ENCODE measurements at regions not wholly inside any gene's neighbourhood (a gene's known extent, or its start where the extent isn't known, plus 50 kb on each side); places are given as distances from the start of the nearest gene placed in this dataset.

GRCh38 chr1:30447080-30447479 lies 276.3 kb downstream of the MATN1 start:
- Histone ChIP-seq H3K4me3 (no peak overlapping the region), H3K27me3 (no peaks in the 10 kb centered on the region), H3K27ac (no peak overlapping the region), H3K36me3 (no peaks in the 10 kb centered on the region), H3K9me3 (ENCODE audit: low read depth) (no peaks in the 10 kb centered on the region), H3K4me2 (no peak overlapping the region), H4K20me1 (ENCODE audit: low read depth) (no peaks in the 10 kb centered on the region), H3K79me2 (ENCODE audit: low read depth) (no peaks in the 10 kb centered on the region), H3K9ac (no peak overlapping the region), H2AFZ (replicated peaks) (no peak overlapping the region), H3F3A (ENCODE audit: low read depth) (no peaks in the 10 kb centered on the region), H3K4me1 (peaks cover 3% of the 10 kb centered on the region)
- H3K4me3 Mint-ChIP-seq: no peak overlapping the region
- peaks cover 5% of the 10 kb centered on the region for H3K27me3 Mint-ChIP-seq (ENCODE audit: insufficient read depth, low read depth)
- H3K36me3 Mint-ChIP-seq: no peaks in the 10 kb centered on the region
- no peak overlapping the region for H3K27ac Mint-ChIP-seq
- H3K4me1 Mint-ChIP-seq: peaks cover 4% of the 10 kb centered on the region
- H3K9me3 Mint-ChIP-seq: no peaks in the 10 kb centered on the region
- DNase-seq (ENCODE audit: low spot score): no peak
- TF ChIP-seq EZH2 (IDR thresholded peaks at IDR 0.05) (no peak), EZH2phosphoT487 (IDR thresholded peaks at IDR 0.05) (no peak), CTCF (IDR thresholded peaks at IDR 0.05) (no peak)

- H4K20me1 ChIP-seq (ENCODE audit: low read depth): no peaks in the 10 kb centered on the region
- no peaks in the 10 kb centered on the region for H3K36me3 Mint-ChIP-seq
- H3K4me1 ChIP-seq: peaks cover 3% of the 10 kb centered on the region
- no peak overlapping the region for H3K4me3 Mint-ChIP-seq
- H2AFZ ChIP-seq (replicated peaks): no peak overlapping the region
- H3K4me2 ChIP-seq: no peak overlapping the region
- no peaks in the 10 kb centered on the region for H3K79me2 ChIP-seq (ENCODE audit: low read depth)
- H3F3A ChIP-seq (ENCODE audit: low read depth): no peaks in the 10 kb centered on the region
- H3K9me3 ChIP-seq (ENCODE audit: low read depth): no peaks in the 10 kb centered on the region
- H3K27ac ChIP-seq: no peak overlapping the region
- no peak overlapping the region for H3K27ac Mint-ChIP-seq
- H3K27me3 ChIP-seq: no peaks in the 10 kb centered on the region
- no peaks in the 10 kb centered on the region for H3K36me3 ChIP-seq
- no peak for DNase-seq (ENCODE audit: low spot score)
- H3K4me3 ChIP-seq: no peak overlapping the region
- H3K27me3 Mint-ChIP-seq (ENCODE audit: insufficient read depth, low read depth): peaks cover 4% of the 10 kb centered on the region
- no peaks in the 10 kb centered on the region for H3K9me3 Mint-ChIP-seq
- TF ChIP-seq EZH2phosphoT487 (IDR thresholded peaks at IDR 0.05) (no peak), CTCF (IDR thresholded peaks at IDR 0.05) (no peak), EZH2 (IDR thresholded peaks at IDR 0.05) (no peak)
- H3K4me1 Mint-ChIP-seq: peaks cover 4% of the 10 kb centered on the region
- no peak overlapping the region for H3K9ac ChIP-seq
Observed at GRCh38 chr1:30446508-30446907, 276.9 kb downstream of the MATN1 start.

GRCh38 chr1:30446095-30446494 lies 277.3 kb downstream of the MATN1 start:
- Histone ChIP-seq H3K9ac (no peak overlapping the region), H2AFZ (replicated peaks) (no peak overlapping the region), H3K27me3 (no peaks in the 10 kb centered on the region), H3K9me3 (ENCODE audit: low read depth) (no peaks in the 10 kb centered on the region), H3K27ac (no peak overlapping the region), H3K4me3 (no peak overlapping the region), H3K36me3 (no peaks in the 10 kb centered on the region), H3K79me2 (ENCODE audit: low read depth) (no peaks in the 10 kb centered on the region), H4K20me1 (ENCODE audit: low read depth) (no peaks in the 10 kb centered on the region), H3F3A (ENCODE audit: low read depth) (no peaks in the 10 kb centered on the region), H3K4me2 (no peak overlapping the region), H3K4me1 (peaks cover 3% of the 10 kb centered on the region)
- H3K4me1 Mint-ChIP-seq: peaks cover 4% of the 10 kb centered on the region
- H3K27me3 Mint-ChIP-seq (ENCODE audit: insufficient read depth, low read depth): peaks cover 4% of the 10 kb centered on the region
- no peak overlapping the region for H3K4me3 Mint-ChIP-seq
- H3K9me3 Mint-ChIP-seq: no peaks in the 10 kb centered on the region
- DNase-seq (ENCODE audit: low spot score): no peak
- no peaks in the 10 kb centered on the region for H3K36me3 Mint-ChIP-seq
- TF ChIP-seq EZH2phosphoT487 (IDR thresholded peaks at IDR 0.05) (no peak), EZH2 (IDR thresholded peaks at IDR 0.05) (no peak), CTCF (IDR thresholded peaks at IDR 0.05) (no peak)
- no peak overlapping the region for H3K27ac Mint-ChIP-seq

Data from neural progenitor cell (in vitro differentiated cells).